GM12892 (cell line): ENCODE measurements at regions not wholly inside any gene's neighbourhood (a gene's known extent, or its start where the extent isn't known, plus 50 kb on each side); places are given as distances from the start of the nearest gene placed in this dataset.

Source experiments
- POLR2A ChIP-seq: IDR thresholded peaks from 2 replicates; pipeline ENCODE4 v1.6.1; 2011; ENCODE audit warnings: low read depth, low read length, control low read depth
- POLR2AphosphoS5 ChIP-seq: IDR thresholded peaks from 2 replicates; pipeline ENCODE4 v1.6.1; 2011; ENCODE audit warnings: low read depth, low read length, control low read depth
- TAF1 ChIP-seq: IDR thresholded peaks from 2 replicates; pipeline ENCODE4 v1.6.1; 2011; ENCODE audit warnings: low read depth, mild to moderate bottlenecking, control low read depth, low read length, borderline replicate concordance

- no peak for TF ChIP-seq TAF1
- TF ChIP-seq POLR2AphosphoS5: no peak
- no peak for TF ChIP-seq POLR2A
Observed at GRCh38 chr2:125455110-125455509, 1200.8 kb upstream of the GYPC start.
